ENCODE measurements at regions not wholly inside any gene's neighbourhood (a gene's known extent, or its start where the extent isn't known, plus 50 kb on each side); places are given as distances from the start of the nearest gene placed in this dataset.
A peak's percentile ranks its signal among the peaks of the same experiment; 100 is the strongest.

- Mint-ChIP-seq H3K4me3 (peak overlapping the region; percentile 77), H3K27me3 (ENCODE audit: insufficient read depth, low read depth, poor library complexity) (peaks cover 6% of the 10 kb centered on the region), H3K9me3 (no peaks in the 10 kb centered on the region), H3K27ac (peak overlapping the region; percentile 45; the same call in 1 of the 2 replicates), H3K36me3 (ENCODE audit: low read depth) (no peaks in the 10 kb centered on the region; the same call in 2 of the 3 replicates), H3K4me1 (peaks cover 49% of the 10 kb centered on the region)
- ATAC-seq (peak; percentile 67), DNase-seq (ENCODE audit: low spot score) (peak; percentile 88)
- Histone ChIP-seq H3K79me2 (replicated peaks; ENCODE audit: insufficient read depth) (peaks cover 26% of the 10 kb centered on the region), H3K27ac (ENCODE audit: low read depth) (no peak overlapping the region), H3K4me3 (peak overlapping the region; percentile 61), H4K20me1 (replicated peaks; ENCODE audit: insufficient read depth) (no peaks in the 10 kb centered on the region), H3K4me1 (ENCODE audit: insufficient read depth) (peaks cover 51% of the 10 kb centered on the region), H3K36me3 (ENCODE audit: insufficient read depth) (no peaks in the 10 kb centered on the region), H2AFZ (no peak overlapping the region), H3K9me2 (ENCODE audit: insufficient read depth) (no peaks in the 10 kb centered on the region), H3F3A (replicated peaks; ENCODE audit: low read depth) (no peaks in the 10 kb centered on the region), H3K27me3 (ENCODE audit: insufficient read depth) (no peaks in the 10 kb centered on the region; the same call in 1 of the 2 replicates), H3K4me2 (peak overlapping the region; percentile 72)
- no peak for TF ChIP-seq ZNF114 (CRISPR knock-in tag; IDR thresholded peaks at IDR 0.05)
- 0 out of 2 replicates have a peak, but pooled peaks have one; percentile 16 for TF ChIP-seq POLR2AphosphoS5 (IDR thresholded peaks at IDR 0.05; ENCODE audit: low read depth)
- TF ChIP-seq CREB1 (CRISPR knock-in tag; IDR thresholded peaks at IDR 0.05; ENCODE audit: low read depth) = peak; percentile 36; the same call in 1 of the 2 replicates
- no peak for TF ChIP-seq REST (IDR thresholded peaks at IDR 0.05; ENCODE audit: unreplicated experiment)
- TF ChIP-seq CTCF (conservative IDR thresholded peaks at IDR 0.05; ENCODE audit: low read depth in 2 of 2) = no peak
- no peak for TF ChIP-seq EZH2 (IDR thresholded peaks at IDR 0.05; ENCODE audit: low read depth, unreplicated experiment)
- no peak for TF ChIP-seq JUNB (IDR thresholded peaks at IDR 0.05; ENCODE audit: unreplicated experiment)
- TF ChIP-seq NANOG (IDR thresholded peaks at IDR 0.05; ENCODE audit: borderline replicate concordance) = no peak
Observed at GRCh38 chr18:34493099-34493544, 217.0 kb upstream of the DTNA start.

- Histone ChIP-seq H3F3A (replicated peaks; ENCODE audit: low read depth) (no peaks in the 10 kb centered on the region), H3K9me2 (ENCODE audit: insufficient read depth) (no peaks in the 10 kb centered on the region), H3K27ac (ENCODE audit: low read depth) (no peak overlapping the region), H3K79me2 (replicated peaks; ENCODE audit: insufficient read depth) (peaks cover 26% of the 10 kb centered on the region), H2AFZ (no peak overlapping the region), H3K36me3 (ENCODE audit: insufficient read depth) (no peaks in the 10 kb centered on the region), H3K4me1 (ENCODE audit: insufficient read depth) (peaks cover 44% of the 10 kb centered on the region), H4K20me1 (replicated peaks; ENCODE audit: insufficient read depth) (no peaks in the 10 kb centered on the region), H3K4me3 (peak overlapping the region; percentile 61), H3K27me3 (ENCODE audit: insufficient read depth) (no peaks in the 10 kb centered on the region; the same call in 1 of the 2 replicates), H3K4me2 (peak overlapping the region; percentile 72)
- peaks cover 6% of the 10 kb centered on the region for H3K27me3 Mint-ChIP-seq (ENCODE audit: insufficient read depth, low read depth, poor library complexity)
- H3K4me3 Mint-ChIP-seq = peak overlapping the region; percentile 86
- peak; percentile 52 for TF ChIP-seq CREB1 (CRISPR knock-in tag; IDR thresholded peaks at IDR 0.05; ENCODE audit: low read depth)
- no peak for TF ChIP-seq NANOG (IDR thresholded peaks at IDR 0.05; ENCODE audit: borderline replicate concordance)
- H3K27ac Mint-ChIP-seq = no peak overlapping the region
- peak; percentile 83 for ATAC-seq
- peaks cover 43% of the 10 kb centered on the region for H3K4me1 Mint-ChIP-seq
- H3K9me3 Mint-ChIP-seq = no peaks in the 10 kb centered on the region
- DNase-seq (ENCODE audit: low spot score) = peak; percentile 83
- no peaks in the 10 kb centered on the region; the same call in 2 of the 3 replicates for H3K36me3 Mint-ChIP-seq (ENCODE audit: low read depth)
Observed at GRCh38 chr18:34493566-34494358, 216.3 kb upstream of the DTNA start.

All from GM23338 (cell line).